BE2C (cell line): ENCODE measurements at regions not wholly inside any gene's neighbourhood (a gene's known extent, or its start where the extent isn't known, plus 50 kb on each side); places are given as distances from the start of the nearest gene placed in this dataset.

Source experiments
- DNase-seq: peaks from one replicate; pipeline ENCODE4 v3.0.0-alpha.2; 2020
- H3K27me3 ChIP-seq: fragments of 250-450 bp; sonication (Bioruptor Pico); 2 replicates; pipeline ENCODE4 v1.5.1; 2020; ENCODE audit warnings: mild to moderate bottlenecking
- H3K36me3 ChIP-seq: fragments of 250-450 bp; sonication (Bioruptor Pico); 2 replicates; pipeline ENCODE4 v1.5.1; 2020; ENCODE audit warnings: mild to moderate bottlenecking
- H3K4me1 ChIP-seq: fragments of 250-450 bp; sonication (Bioruptor Pico); 2 replicates; pipeline ENCODE4 v1.5.1; 2020
- H3K4me3 ChIP-seq: 2 replicates; pipeline ENCODE4 v1.5.1; 2011; ENCODE audit warnings: low read depth, low read length
- H3K9me3 ChIP-seq: fragments of 250-450 bp; sonication (Bioruptor Pico); 2 replicates; pipeline ENCODE4 v1.5.1; 2020
- TF ChIP-seq, protein P1 (sequence below): IDR thresholded peaks from 2 replicates; pipeline ENCODE4 v1.5.1; 2012; ENCODE audit warnings: mild to moderate bottlenecking, low read depth, low read length

DNA sequence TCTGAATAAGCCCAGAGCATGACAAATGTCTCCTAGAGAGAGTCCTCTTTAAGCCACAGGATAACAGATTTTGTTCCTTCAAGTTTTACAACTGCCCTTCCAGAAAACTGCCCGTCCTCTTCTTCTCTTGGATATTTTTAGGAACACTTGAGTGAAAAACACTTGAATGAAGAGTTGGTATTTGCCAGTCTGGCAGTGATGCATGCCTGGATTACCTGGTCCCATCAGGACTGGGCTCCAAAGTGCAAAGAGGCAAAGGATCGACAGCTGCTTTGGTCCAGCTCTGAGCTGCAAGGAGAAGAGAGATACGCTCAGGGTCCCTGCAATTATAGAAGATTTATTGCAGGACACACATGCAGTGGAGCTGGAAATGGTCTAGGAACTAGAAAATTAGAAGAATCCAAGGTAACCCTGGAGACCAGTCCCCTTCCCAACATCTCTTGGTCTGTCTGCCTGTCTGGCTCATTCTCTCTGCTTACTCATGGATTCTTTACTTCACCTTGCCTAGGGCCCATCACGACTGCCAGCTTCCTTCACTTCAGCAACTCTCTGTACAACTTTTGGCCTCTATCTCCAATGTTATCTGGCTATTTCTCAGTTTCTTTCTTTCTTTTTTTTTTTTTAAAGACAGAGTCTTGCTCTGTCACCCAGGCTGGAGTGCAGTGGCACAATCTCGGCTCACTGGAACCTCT, 112.1 kb upstream of the SIX2 start:
- TF ChIP-seq, protein P1, sequence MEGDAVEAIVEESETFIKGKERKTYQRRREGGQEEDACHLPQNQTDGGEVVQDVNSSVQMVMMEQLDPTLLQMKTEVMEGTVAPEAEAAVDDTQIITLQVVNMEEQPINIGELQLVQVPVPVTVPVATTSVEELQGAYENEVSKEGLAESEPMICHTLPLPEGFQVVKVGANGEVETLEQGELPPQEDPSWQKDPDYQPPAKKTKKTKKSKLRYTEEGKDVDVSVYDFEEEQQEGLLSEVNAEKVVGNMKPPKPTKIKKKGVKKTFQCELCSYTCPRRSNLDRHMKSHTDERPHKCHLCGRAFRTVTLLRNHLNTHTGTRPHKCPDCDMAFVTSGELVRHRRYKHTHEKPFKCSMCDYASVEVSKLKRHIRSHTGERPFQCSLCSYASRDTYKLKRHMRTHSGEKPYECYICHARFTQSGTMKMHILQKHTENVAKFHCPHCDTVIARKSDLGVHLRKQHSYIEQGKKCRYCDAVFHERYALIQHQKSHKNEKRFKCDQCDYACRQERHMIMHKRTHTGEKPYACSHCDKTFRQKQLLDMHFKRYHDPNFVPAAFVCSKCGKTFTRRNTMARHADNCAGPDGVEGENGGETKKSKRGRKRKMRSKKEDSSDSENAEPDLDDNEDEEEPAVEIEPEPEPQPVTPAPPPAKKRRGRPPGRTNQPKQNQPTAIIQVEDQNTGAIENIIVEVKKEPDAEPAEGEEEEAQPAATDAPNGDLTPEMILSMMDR: no peak
- Histone ChIP-seq H3K36me3 (no peaks in the 10 kb centered on the region), H3K9me3 (no peaks in the 10 kb centered on the region), H3K4me1 (no peaks in the 10 kb centered on the region; the same call in 1 of the 2 replicates), H3K27me3 (no peaks in the 10 kb centered on the region), H3K4me3 (no peak overlapping the region)
- no peak for DNase-seq

DNA sequence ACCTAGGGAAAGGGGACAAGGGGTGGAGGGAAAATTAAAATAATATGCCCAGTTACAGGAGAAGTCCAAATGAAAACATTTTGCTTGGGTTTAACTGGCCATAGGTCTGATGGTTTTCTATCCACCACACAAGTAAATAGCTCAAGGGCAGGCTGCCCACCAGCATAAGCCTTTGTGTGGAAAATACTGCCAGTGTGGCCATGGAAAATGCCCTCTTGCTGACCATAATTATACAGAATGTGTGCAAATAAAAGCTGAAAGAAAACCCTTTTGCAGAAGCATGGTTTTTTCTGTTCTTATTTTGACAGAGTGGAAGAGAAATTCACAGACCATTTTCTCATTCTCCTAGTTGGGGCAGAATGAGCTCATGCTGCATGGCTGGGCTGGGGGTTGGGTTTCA, 111.3 kb upstream of the SIX2 start:
- no peaks in the 10 kb centered on the region; the same call in 1 of the 2 replicates for H3K4me1 ChIP-seq
- no peak for DNase-seq
- TF ChIP-seq, protein P1: no peak
- no peaks in the 10 kb centered on the region for H3K36me3 ChIP-seq
- H3K4me3 ChIP-seq: no peak overlapping the region
- no peaks in the 10 kb centered on the region for H3K9me3 ChIP-seq
- no peaks in the 10 kb centered on the region for H3K27me3 ChIP-seq

DNA sequence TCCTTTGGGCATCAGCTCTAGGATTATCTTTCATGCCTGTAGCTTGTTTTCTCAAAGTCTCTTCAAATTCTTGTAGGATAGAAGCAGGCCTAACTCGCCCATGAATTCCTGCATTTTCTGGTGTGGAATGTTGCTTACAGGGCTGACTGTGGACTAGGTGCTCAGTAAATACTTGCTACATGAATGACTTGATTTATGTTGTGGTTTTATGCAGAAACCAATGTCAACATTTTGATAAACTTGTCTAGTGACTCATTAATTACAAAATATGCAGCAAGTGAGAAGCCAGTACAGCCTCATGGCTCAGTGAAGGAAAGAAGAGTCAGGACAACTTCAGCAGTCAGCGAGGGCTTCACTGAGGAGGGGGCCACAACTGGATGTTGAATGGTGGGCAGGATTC, 110.6 kb upstream of the SIX2 start:
- H3K4me1 ChIP-seq: no peaks in the 10 kb centered on the region; the same call in 1 of the 2 replicates
- TF ChIP-seq, protein P1: no peak
- no peak for DNase-seq
- H3K27me3 ChIP-seq: no peaks in the 10 kb centered on the region
- H3K9me3 ChIP-seq: no peaks in the 10 kb centered on the region
- H3K4me3 ChIP-seq: no peak overlapping the region
- no peaks in the 10 kb centered on the region for H3K36me3 ChIP-seq

DNA sequence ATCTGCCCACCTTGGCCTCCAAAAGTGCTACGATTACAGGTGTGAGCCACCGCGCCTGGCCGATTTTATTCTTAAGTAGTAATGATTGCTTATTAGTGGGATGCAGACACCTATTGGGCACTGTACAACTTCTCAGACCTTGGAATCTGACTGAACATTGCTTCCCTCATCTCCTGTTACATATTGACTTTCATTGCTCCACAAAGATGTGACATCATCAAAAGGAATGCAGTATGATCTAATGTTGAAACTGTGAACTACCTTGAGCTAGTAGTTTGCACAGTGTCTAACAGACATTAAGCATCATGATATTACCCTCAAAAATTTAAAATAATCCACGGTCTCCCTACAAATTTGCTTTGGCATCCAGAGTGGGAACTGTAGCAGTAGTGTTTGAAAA, 109.8 kb upstream of the SIX2 start:
- no peak for DNase-seq

DNA sequence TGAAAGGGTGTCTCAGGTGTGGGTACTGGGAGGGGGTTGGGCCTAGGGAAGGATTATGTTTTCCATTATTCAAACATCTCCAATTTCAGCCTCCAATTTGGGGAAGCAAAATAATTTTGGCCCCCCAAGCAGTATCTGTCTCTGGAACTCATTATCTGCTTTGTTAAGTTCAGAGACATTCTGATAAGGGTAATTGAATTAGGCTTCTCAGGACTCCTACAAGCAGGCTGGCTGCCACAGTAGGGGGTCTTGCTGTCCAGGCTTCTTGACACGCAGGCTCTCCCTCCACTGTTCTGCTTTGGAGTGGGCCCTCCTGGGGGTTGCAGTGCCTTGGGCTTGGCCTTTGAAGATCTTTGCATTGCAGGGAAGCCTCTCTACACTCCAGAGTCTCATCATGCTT, 108.1 kb upstream of the SIX2 start:
- no peaks in the 10 kb centered on the region; the same call in 1 of the 2 replicates for H3K4me1 ChIP-seq
- H3K4me3 ChIP-seq: no peak overlapping the region
- no peaks in the 10 kb centered on the region for H3K36me3 ChIP-seq
- TF ChIP-seq, protein P1: no peak
- DNase-seq: no peak
- no peaks in the 10 kb centered on the region for H3K9me3 ChIP-seq
- H3K27me3 ChIP-seq: no peaks in the 10 kb centered on the region

More for the DNA sequence above, 109.8 kb upstream of the SIX2 start:
- Histone ChIP-seq H3K4me3 (no peak overlapping the region), H3K9me3 (no peaks in the 10 kb centered on the region), H3K27me3 (no peaks in the 10 kb centered on the region), H3K36me3 (no peaks in the 10 kb centered on the region), H3K4me1 (no peaks in the 10 kb centered on the region; the same call in 1 of the 2 replicates)
- TF ChIP-seq, protein P1: no peak

DNA sequence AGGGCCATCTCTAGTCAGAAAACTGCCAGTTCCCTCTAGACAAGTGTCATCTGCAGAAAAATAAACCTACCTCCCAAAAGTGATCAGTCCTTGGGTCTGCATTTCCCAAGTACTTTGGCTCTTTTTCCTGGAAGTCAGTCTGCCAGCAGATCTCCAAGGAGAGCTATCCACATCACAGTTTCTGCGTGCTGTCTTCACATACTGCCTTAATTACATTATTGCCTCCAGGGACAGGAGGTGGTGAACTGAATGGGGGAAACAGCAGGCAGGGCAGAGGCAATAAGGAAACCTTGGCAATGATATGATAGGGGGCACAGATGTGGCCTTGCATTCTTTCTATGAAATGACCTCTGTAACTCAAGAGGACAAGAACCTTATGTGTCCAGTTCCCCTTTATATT, 105.9 kb upstream of the SIX2 start:
- no peaks in the 10 kb centered on the region for H3K36me3 ChIP-seq
- H3K4me3 ChIP-seq: no peak overlapping the region
- H3K9me3 ChIP-seq: no peaks in the 10 kb centered on the region
- no peaks in the 10 kb centered on the region for H3K27me3 ChIP-seq
- no peak for DNase-seq
- TF ChIP-seq, protein P1: no peak
- no peaks in the 10 kb centered on the region; the same call in 1 of the 2 replicates for H3K4me1 ChIP-seq
